Activated T-helper 1 cell treated with anti-CD3 and anti-CD28 coated beads, Interleukin-2, amount 50 U/mL, for 16 hours (primary cell): ENCODE measurements at regions not wholly inside any gene's neighbourhood (a gene's known extent, or its start where the extent isn't known, plus 50 kb on each side); places are given as distances from the start of the nearest gene placed in this dataset.

Experiments
- DNase-seq, 2 donors: peaks; one replicate each; pipeline ENCODE4 v3.0.0-alpha.2; 2020; ENCODE audit warnings: low read depth in 1 of 2, low spot score in 1 of 2

DNA sequence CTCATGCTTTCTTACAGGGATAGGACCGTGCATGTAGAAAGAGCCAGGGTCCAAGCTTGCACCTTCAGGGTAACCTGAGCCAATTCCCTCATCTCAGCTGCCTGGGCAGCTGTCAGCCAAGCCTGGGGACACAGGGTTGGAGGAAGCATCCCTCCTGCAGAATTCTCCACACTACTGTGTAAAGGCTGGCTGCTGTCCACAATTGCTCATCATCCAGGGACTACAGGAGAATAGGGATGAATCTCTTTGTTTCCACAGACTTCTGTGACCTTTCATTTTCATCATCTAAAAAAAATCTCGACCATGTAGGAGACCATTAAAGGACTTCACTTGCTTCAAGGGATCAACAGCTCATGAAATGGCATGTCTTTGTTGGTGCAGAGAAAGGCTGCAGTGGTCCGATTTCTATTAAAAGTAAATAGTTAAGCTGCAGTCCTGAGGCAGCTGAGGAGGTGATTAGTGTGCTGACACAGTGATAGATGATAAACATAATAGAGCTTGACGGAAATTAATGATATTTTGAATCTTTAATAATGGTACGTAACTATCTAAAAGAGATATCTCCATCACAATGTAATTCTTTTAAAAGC, 74.4 kb upstream of the COPS8 start:
- DNase-seq: no peak

DNA sequence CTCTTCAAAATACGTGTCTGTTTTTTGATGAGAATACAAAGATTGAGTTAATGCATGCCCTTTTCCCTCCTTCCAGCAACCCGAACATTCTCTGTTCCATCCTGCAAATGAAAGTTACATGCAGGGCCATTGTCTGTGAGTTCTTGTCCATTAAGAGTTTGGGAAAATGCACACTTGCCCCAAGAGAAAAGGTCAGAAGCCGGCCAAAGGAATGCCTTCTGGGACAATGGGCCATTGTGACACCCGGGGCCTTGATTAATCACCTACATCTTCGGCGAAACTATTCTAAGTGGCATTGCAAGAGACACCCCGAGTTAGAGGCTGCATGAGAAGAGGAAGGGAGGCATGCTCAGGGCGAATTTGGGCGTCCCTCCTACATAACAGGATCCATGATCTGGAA, 73.7 kb upstream of the COPS8 start:
- DNase-seq: no peak

DNA sequence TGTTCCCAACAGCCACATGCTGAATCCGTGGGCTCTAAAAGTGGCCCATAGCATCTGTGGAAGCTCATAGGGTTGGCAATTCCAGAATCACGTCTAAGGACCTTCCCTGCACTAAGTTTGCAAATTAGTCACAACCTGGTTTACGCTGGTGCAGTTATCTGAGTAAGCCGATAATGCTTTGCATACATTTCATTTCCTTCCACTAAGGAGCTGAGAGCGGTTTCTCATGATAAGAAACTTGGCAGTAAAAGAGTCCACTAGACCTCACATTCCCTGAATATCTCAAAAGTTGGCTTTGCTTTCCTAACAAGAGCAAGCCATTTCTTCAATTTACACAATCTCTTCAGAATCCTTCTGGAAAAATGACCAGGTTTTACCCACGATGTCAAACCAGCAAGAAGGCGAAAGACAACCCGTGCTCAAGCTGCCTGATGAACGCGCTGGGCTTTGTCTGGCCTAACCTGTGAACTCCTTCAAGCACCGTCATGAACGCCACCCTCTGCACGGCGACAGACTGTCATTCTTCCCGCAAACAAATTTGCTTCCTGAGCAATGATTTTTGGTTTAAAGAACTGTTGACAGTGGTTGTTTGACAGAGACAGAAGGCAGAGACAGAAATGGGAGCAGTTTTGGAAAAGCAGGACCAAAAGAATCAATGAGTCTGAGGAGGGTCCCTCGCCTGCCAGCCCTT, 73.0 kb upstream of the COPS8 start:
- DNase-seq: no peak

DNA sequence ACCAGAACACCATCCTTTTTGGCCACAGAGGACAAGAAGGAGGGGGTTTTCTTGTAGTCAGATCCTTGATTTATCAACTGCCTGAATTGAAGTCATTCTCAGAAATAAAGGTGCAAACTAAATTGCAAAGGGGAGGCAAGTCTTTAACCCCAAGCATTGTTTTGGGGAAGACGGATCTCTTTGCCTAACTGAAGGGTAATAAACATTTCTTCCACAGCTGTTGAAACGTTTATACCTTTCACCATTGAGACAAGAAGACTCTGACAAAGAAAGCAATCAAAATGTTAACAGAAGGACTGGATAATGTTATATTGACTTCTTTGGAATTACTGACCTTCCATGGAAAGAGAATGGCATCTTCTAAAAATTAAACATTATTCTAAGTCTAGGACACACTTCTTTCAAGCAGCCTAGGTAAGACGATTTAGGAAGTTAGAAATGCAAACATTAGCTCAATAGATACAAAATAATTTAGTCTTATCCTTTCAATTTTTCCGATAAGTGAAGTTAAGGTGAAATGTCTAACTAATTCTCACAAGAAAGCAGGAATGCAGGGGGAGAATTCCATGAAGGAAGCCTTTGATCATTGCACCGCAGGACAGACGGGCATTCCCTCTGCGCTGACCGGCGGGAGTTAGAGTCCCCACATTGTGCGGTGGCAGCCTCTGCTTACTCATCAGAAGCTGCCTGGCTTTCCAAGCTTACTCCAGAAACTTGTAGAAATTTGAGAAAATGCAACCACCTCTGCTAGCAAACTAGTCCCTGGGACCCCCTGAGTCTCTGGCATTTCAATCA, 69.4 kb upstream of the COPS8 start:
- DNase-seq: no peak

DNA sequence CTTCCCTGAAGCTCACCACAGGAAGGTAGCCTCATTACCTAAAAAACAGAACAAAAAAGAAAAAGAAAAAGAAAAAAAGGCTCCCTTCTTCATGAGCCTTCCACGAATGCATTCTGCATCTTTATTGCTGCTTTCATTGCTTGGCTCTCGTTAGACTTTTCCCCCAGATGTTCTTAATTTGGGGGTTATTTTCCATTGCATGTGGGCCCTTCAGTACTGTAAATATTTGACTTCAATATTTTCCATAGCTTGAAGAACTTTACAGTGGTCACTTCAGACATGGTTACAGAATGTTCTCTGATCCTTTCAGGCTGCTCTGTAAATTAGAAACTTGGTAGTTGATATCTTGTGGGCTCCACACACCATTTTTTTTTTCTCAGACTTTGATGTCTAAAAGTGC, 65.6 kb upstream of the COPS8 start:
- DNase-seq: no peak

DNA sequence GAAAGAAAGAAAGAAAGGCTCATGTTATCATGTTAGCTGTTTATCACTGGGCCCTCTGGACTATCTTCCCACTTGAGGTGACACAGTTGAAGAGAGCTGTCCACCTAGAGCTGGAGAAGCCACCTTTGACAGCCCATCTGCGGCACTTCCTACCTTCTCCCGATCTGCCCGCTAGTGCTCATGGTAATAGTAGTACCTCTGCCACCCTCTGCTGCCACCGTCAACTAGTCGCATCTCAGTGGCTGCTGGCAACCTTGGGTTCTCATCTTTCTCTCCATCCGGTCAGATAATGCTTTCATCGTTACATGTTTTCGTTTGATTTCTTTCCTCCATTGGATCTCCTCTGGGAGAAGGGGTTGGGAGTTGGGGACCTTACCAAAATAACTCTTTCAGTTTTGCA, 63.2 kb upstream of the COPS8 start:
- DNase-seq: no peak

DNA sequence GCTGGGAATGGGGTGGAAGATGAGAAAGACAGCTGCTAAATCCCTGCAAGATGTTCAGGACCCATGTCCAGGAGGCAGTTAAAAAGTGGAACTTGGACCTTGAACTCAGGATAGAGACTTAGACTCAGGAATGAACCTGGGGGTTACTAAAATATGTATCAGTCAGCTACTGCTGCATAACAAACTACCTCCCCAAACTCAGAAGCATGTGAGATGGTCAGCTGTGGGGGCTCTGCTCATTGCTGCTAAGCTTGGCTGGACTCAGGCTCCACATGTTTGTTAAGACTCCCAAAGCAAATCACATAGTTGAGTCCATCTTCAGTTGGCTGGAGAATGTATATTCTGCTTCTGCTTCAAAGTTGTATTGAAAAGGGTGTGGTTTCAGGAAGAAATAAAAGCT, 61.4 kb upstream of the COPS8 start:
- DNase-seq: no peak

DNA sequence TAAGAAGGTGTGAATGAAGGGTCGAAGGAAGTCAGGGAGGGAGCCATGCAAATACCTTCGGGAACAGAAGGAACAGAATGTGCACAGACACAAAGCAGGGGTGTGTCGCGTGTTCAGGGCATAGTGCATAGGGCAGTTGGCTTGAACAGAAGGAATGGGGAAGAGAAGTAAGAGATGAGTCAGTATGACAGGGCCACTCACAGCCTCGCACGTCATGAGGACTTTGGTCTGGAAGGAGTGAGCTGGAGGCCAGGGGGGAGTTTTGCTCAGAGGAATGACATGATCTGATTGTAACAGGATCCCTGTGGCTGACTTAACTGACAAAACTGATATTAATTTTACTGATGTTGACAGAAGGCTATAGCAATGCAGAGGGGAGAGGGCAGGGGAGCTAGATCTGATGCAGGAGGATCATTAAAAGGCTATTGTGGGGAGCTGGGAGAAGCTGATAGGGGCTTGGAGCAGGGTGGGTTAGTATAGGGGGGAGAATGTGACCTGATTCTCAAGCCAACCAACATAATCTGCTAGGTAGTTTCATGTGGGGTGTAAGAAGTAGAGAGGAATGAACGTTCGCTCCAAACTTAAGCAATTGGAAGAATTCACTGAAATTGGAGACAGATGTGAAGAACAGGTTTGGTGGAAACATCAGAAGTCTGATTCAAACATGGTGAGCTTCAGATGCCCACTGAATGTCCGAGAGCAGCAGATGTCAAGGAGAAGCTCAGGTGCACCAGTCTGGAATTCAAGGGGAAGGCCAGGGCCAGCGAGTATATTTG, 60.4 kb upstream of the COPS8 start:
- DNase-seq: no peak

DNA sequence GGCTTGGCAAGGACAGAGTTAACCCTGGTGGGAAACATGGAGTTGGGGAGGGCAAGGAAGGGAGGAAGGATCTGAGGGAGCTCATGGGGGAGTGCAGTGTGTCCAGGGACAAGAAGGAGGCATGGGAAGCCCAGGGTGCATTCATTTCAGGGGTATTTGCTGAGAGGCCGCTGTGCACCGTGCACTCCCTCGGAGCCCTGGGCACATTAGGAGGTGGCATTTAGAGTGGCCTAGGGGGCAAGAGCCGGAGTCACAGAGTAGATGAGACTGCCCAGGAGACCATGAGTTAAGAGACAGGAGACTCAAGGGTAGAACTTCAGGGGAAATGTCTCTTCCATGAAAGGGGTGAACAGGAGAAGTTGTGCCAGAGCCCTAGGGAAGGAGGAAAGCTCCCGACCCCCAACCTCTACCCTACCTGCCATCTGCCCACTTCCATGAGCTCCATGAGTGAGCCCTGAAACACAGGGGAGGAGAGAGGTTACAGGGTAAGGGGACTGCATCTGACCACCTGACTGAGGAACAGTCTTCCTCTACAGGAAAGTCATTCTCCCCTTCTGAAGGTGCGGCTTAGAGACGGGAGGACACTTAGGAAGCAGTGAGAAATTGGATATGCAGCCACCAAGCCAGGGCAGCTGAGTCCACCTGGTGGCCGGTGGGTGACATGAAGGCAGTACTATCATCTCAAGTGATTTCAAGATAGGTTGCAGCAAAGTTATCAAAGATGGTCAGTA, 58.5 kb upstream of the COPS8 start:
- DNase-seq: no peak

DNA sequence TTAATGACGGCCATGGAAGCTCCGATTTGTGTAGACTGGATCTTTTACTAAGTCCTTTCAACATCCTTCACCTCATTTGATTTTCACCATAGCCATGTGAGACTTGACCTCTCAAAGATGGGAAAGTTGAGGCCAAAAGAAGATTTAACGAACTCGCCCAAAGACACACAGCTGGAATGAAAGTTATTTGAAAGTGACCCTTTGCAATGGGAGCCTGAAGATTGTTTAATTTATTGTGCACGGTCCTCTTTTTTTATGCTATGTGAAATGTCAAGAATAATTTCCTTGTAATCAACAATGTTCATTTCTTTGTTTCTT, 58.0 kb upstream of the COPS8 start:
- DNase-seq: no peak

DNA sequence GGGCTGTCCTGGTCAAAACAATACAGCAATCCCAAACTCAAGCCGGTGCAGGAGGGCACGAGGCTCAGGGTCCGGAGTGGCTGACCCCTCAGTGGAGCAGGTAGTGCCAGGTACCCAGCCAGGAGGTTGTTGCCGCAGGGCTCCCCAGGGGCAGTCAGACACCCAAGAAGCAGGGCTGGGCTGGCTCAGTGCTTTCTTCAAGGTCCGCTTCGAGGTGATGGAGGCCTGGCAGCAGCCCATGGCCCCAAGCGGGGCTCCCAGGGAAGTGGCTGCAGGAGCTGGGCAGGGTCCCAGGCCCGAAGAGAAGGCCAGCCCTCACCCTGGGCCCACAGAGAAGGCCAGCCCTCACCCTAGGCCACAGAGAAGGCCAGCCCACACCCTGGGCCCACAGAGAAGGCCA, 55.3 kb upstream of the COPS8 start:
- DNase-seq: no peak

DNA sequence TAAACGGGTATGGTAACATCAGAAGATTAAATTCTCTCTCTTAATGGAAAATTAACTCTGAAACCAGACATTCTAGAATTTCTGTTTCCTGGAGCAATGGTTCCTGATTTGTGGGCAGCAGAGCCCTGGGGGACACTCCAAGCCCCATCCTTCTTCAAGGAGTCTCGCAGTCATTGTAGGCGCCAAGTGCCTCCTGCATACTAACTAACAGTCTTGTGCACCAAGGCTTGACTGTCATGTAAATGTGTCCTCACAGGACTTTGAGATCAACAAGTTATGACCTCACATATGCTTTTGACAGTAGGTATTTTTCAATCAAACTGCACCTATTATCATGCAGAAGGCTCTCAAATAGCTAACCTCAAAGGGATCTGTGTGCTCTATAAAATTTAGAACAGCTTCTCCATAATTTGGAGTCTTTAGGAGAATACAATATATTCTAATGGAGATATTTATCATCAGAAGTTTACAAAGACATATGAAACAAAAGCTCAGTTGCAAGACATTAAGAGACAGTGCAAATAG, 52.1 kb upstream of the COPS8 start:
- DNase-seq: no peak

DNA sequence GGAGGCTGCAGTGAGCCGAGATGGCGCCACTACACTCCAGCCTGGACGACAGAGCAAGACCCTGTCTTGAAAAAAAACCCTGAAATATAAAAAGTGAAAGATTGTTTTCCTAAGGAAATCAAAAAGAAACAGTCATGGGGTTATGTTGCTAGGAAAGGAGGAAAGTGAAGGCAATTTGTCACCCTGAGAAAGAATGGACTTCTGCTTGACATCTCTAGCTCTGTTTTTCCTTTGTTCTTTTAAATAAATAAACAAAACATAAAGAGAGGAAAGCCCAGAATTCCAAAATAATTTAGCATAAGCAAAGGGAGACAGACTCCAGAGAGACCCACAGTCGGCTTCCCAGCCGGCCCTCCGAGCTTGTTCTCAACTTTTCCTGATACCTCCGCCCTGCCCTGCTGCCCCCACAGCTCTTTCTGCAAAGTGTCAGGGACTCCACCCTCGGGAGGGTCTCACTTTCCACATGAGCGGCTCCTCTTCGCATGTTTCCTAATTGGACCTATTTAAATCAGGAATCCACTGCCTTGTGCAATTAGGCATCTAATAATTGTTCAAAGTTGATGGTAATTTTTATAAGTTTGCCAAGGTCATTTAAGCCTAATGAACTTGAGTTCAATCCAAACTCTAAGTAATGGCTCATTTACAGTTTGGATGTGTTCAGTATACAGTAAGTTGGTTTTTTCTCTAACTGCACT, 49.8 kb upstream of the COPS8 start:
- DNase-seq: no peak
